K562 (cell line): ENCODE measurements at regions not wholly inside any gene's neighbourhood (a gene's known extent, or its start where the extent isn't known, plus 50 kb on each side); places are given as distances from the start of the nearest gene placed in this dataset.

Source experiments
- ATAC-seq: fragments of 200-7000 bp; cut with Tn5 transposase; 3 replicates; pipeline ENCODE4 v1.9.1; 2020; ENCODE audit warnings: moderate library complexity
- BruUV-seq: library from RNA; stranded (reverse); fragments of 400-500 nt; replicated peaks from 2 replicates; lab custom pipeline; 2021; lab: Mats Ljungman, UMichigan
- CTCF ChIA-PET: fragments of 300-600 bp; formaldehyde crosslinking; extraction: SDS; loops from one replicate; lab custom pipeline; 2021; ENCODE audit warnings: low intra/inter-chr PET ratio; lab: Yijun Ruan, JAX
- POLR2A ChIA-PET: fragments of 300-600, 350-650 bp; sonication (Branson Sonifier 250); formaldehyde crosslinking; extraction: SDS; loops from one replicate; lab custom pipeline; 2021; ENCODE audit warnings: antibody characterized with exemption, inconsistent platforms; lab: Yijun Ruan, JAX
- DNase-seq, 4 experiments: peaks; one replicate each; pipeline versions ENCODE4 v3.0.0 to v3.0.0-alpha.2; 2011 to 2018; ENCODE audit warnings: low spot score in 3 of 4, mixed read lengths in 3 of 4; ENCODE audit errors: extremely low read depth in 1 of 4
- FAIRE-seq: peaks from 2 replicates; lab custom pipeline; 2011; peaks lifted over from hg19 to GRCh38; lab: Jason Lieb, UNC
- H2AFZ ChIP-seq: 2 replicates; pipeline ENCODE4 v1.6.0; 2011; ENCODE audit warnings: low read depth, low read length, control low read depth, inconsistent platforms
- H3K27ac ChIP-seq: fragments of 200-600 bp; 3 replicates; pipeline ENCODE4 v1.8.0; 2011; ENCODE audit warnings: low read depth, mild to moderate bottlenecking, control low read depth, inconsistent platforms, low read length, moderate library complexity, mixed read lengths; ENCODE audit errors: extremely low read depth
- H3K27me3 ChIP-seq, 2 experiments: fragments of 300-600 bp in 1 of 2; 2 replicates in 1 of 2; 3 replicates in 1 of 2; pipeline versions ENCODE4 v1.6.0 to v1.8.0; 2011; ENCODE audit warnings: inconsistent platforms in 2 of 2, low read length in 2 of 2, mild to moderate bottlenecking in 1 of 2, mixed read lengths in 1 of 2, moderate library complexity in 1 of 2; ENCODE audit not compliant: control insufficient read depth in 2 of 2, insufficient read depth in 2 of 2
- H3K36me3 ChIP-seq: fragments of 300-600 bp; 3 replicates; pipeline ENCODE4 v1.8.0; 2011; ENCODE audit warnings: mild to moderate bottlenecking, low read length, inconsistent platforms; ENCODE audit not compliant: control insufficient read depth, insufficient read depth
- H3K4me1 ChIP-seq, 2 experiments: fragments of 200-600 bp in 1 of 2; replicated peaks in 1 of 2; 2 replicates in 1 of 2; 3 replicates in 1 of 2; pipeline versions ENCODE4 v1.5.1 to v1.8.0; 2011; ENCODE audit warnings: inconsistent platforms in 2 of 2, low read length in 2 of 2, mild to moderate bottlenecking in 1 of 2, mixed read lengths in 1 of 2, moderate library complexity in 1 of 2; ENCODE audit not compliant: control insufficient read depth in 2 of 2, insufficient read depth in 2 of 2
- H3K4me2 ChIP-seq: 2 replicates; pipeline ENCODE4 v1.6.1; 2011; ENCODE audit warnings: low read length, control low read depth, inconsistent platforms, mixed read lengths; ENCODE audit not compliant: insufficient read depth
- H3K4me3 ChIP-seq: fragments of 200-600 bp; sonication (generic), shearing (Covaris generic); 2 replicates; pipeline ENCODE4 v1.5.1; 2016; ENCODE audit warnings: control low read depth, inconsistent platforms
- H3K79me2 ChIP-seq: fragments of 200-600 bp; 3 replicates; pipeline ENCODE4 v1.8.0; 2011; ENCODE audit warnings: low read length, inconsistent platforms; ENCODE audit not compliant: control insufficient read depth, insufficient read depth
- H3K9ac ChIP-seq, 2 experiments: 2 replicates each; pipeline versions ENCODE4 v1.6.0 to v1.6.1; 2011; ENCODE audit warnings: low read depth in 2 of 2, low read length in 2 of 2, control low read depth in 1 of 2, inconsistent platforms in 1 of 2, mild to moderate bottlenecking in 1 of 2, mixed read lengths in 1 of 2; ENCODE audit not compliant: insufficient read depth in 1 of 2
- H3K9me1 ChIP-seq: one replicate; pipeline ENCODE4 v1.6.0; 2011; ENCODE audit warnings: inconsistent platforms, mild to moderate bottlenecking, low read length, moderate library complexity; ENCODE audit not compliant: control insufficient read depth, insufficient read depth
- H3K9me3 ChIP-seq: replicated peaks from 2 replicates; pipeline ENCODE4 v1.5.1; 2011; ENCODE audit warnings: low read depth, low read length, inconsistent platforms; ENCODE audit not compliant: control insufficient read depth, insufficient read depth
- H4K20me1 ChIP-seq: replicated peaks from 2 replicates; pipeline ENCODE4 v1.6.1; 2011; ENCODE audit warnings: low read length, inconsistent platforms, mixed read lengths; ENCODE audit not compliant: control insufficient read depth, insufficient read depth
- DDX20 ChIP-seq: fragments of 450-650 bp; IDR thresholded peaks from 2 replicates; pipeline ENCODE4 v1.6.1; 2016; ENCODE audit warnings: missing genetic modification characterization, low read depth, mild to moderate bottlenecking, missing compliant biosample characterization, moderate library complexity
- EZH2 ChIP-seq: IDR thresholded peaks from 2 replicates; pipeline ENCODE4 v1.6.1; 2012; ENCODE audit warnings: low read depth, mild to moderate bottlenecking, inconsistent platforms, low read length, borderline replicate concordance
- HCFC1 ChIP-seq: IDR thresholded peaks from 2 replicates; pipeline ENCODE4 v1.6.1; 2012; ENCODE audit warnings: low read depth, low read length, improper control_type of control experiment
- MTF1 ChIP-seq: fragments of 250-450 bp; sonication (Bioruptor Pico); IDR thresholded peaks from 2 replicates; pipeline ENCODE4 v1.9.0; 2021; ENCODE audit warnings: moderate library complexity, mild to moderate bottlenecking, inconsistent platforms, borderline replicate concordance
- NCOA2 ChIP-seq, 2 experiments: fragments of 450-650 bp; IDR thresholded peaks; 2 replicates each; pipeline ENCODE4 v1.6.1; 2018; ENCODE audit warnings: mild to moderate bottlenecking in 2 of 2, moderate library complexity in 1 of 2; ENCODE audit not compliant: partially characterized antibody in 2 of 2
- NR3C1 ChIP-seq: sonication (generic); formaldehyde crosslinking; IDR thresholded peaks from 2 replicates; pipeline ENCODE4 v1.8.1; 2022; ENCODE audit warnings: missing genetic modification reagents
- TEAD2 ChIP-seq: fragments of 450-650 bp; IDR thresholded peaks from 2 replicates; pipeline ENCODE4 v1.6.1; 2016; ENCODE audit warnings: missing genetic modification characterization, control low read depth, missing compliant biosample characterization
- ZNF408 ChIP-seq: fragments of 250-450 bp; sonication (Bioruptor Pico); IDR thresholded peaks from 2 replicates; pipeline ENCODE4 v1.4.0; 2020; ENCODE audit warnings: low read depth, mild to moderate bottlenecking, moderate library complexity
- WGBS: fragments of 100-300 bp; shearing (Covaris generic); methylation state at CpG from one replicate; pipeline ENCODE4 v1.1.6; 2016; ENCODE audit warnings: low coverage, mixed read lengths; ENCODE audit not compliant: insufficient coverage; ENCODE audit errors: missing lambda C conversion rate; 5-methylcytosine and 5-hydroxymethylcytosine counted together
- in situ Hi-C: fragments of 300-500 bp; cut with MboI; formaldehyde crosslinking; loops from 4 replicates; pipeline ENCODE4 v1.15.0; 2018; ENCODE audit warnings: inconsistent platforms, mixed read lengths
- intact Hi-C: fragments of 100-400 bp; cut with micrococcal nuclease; formaldehyde crosslinking; loops from 2 replicates; pipeline ENCODE4 v1.14.2; 2022
- TF ChIP-seq, protein P1 (sequence below): fragments of 250-450 bp; sonication (Bioruptor Pico); IDR thresholded peaks from 2 replicates; pipeline ENCODE4 v1.4.0; 2020; ENCODE audit warnings: mild to moderate bottlenecking, moderate library complexity
- TF ChIP-seq, protein P2 (sequence below): fragments of 200-800 bp; sonication (Bioruptor generic); IDR thresholded peaks from 2 replicates; pipeline ENCODE4 v1.6.1; 2017; ENCODE audit warnings: missing genetic modification characterization, missing compliant biosample characterization

DNA sequence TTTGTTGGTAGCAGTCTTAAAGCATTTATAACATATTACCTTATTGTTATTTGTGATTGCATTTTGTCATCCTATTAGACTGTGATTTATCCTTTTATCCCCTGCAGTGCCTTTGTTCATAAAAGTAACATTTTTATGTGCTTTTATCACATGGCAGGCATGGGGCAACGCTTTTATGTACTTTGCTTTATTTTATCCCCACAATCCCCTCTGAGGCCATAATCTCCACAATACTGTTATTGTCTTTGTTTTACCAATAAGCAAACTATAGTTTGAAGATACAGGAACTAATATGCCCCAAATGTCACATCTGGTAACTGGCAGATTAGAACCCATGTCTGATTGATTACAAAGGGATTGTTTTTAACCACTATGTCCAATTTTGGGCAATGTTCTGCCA, 613.5 kb downstream of the REEP3 start:
- ChIA-PET POLR2A (no interaction called here), CTCF (no interaction called here)
- Histone ChIP-seq H3K36me3 (no peaks in the 10 kb centered on the region), H3K4me1 (no peaks in the 10 kb centered on the region), H3K79me2 (no peaks in the 10 kb centered on the region), H2AFZ (no peak overlapping the region), H3K9me3 (no peaks in the 10 kb centered on the region; the same call in 1 of the 2 replicates), H3K4me3 (no peak overlapping the region), H3K9me1 (no peaks in the 10 kb centered on the region), H3K27ac (no peak overlapping the region), H3K27me3 (no peaks in the 10 kb centered on the region), H4K20me1 (no peaks in the 10 kb centered on the region), H3K4me2 (no peak overlapping the region), H3K9ac (no peak overlapping the region)
- in situ Hi-C loops = no loop called here
- no peak for ATAC-seq
- intact Hi-C loops = no loop called here
- WGBS = 0% methylated on average over 1 of the region's 1 CpG
- no TSS peak for BruUV-seq
- DNase-seq = no peak
- FAIRE-seq = no peak
- TF ChIP-seq, protein P1, sequence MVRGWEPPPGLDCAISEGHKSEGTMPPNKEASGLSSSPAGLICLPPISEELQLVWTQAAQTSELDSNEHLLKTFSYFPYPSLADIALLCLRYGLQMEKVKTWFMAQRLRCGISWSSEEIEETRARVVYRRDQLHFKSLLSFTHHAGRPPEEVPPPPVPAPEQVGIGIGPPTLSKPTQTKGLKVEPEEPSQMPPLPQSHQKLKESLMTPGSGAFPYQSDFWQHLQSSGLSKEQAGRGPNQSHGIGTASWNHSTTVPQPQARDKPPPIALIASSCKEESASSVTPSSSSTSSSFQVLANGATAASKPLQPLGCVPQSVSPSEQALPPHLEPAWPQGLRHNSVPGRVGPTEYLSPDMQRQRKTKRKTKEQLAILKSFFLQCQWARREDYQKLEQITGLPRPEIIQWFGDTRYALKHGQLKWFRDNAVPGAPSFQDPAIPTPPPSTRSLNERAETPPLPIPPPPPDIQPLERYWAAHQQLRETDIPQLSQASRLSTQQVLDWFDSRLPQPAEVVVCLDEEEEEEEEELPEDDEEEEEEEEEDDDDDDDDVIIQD (CRISPR knock-in tag) = no peak

DNA sequence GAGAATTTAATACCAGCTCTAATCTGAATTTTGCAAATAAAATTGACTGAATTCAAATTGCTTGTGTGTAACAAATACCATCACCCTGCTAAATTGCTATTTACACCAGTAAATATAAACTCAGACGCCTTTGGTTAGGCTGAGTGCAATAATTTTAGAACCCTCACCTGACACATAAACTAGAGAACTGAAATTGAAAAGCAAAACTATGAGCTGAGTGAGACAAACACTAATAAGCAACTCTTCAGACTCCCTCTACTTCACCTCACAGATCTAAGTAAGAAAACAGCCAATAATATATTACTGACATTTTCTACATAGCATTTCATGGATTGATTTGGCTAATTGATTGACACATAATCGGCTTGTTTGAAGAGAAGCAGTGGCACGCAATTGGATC, 621.2 kb downstream of the REEP3 start:
- no peak for ATAC-seq
- ChIA-PET CTCF (no interaction called here), POLR2A (no interaction called here)
- no peak for FAIRE-seq
- no peak overlapping the region for H3K4me3 ChIP-seq
- H3K4me2 ChIP-seq = no peak overlapping the region
- in situ Hi-C loops = no loop called here
- H3K27ac ChIP-seq = no peak overlapping the region
- H3K27me3 ChIP-seq = no peaks in the 10 kb centered on the region
- no peaks in the 10 kb centered on the region for H3K79me2 ChIP-seq
- intact Hi-C loops = no loop called here
- no peaks in the 10 kb centered on the region for H3K36me3 ChIP-seq
- WGBS = 0% methylated on average over 3 of the region's 3 CpGs
- H3K9me3 ChIP-seq = no peaks in the 10 kb centered on the region
- no TSS peak for BruUV-seq
- no peak overlapping the region for H3K9ac ChIP-seq
- H2AFZ ChIP-seq = no peak overlapping the region
- H3K4me1 ChIP-seq = no peaks in the 10 kb centered on the region
- no peaks in the 10 kb centered on the region for H3K9me1 ChIP-seq
- DNase-seq = no peak
- no peaks in the 10 kb centered on the region for H4K20me1 ChIP-seq
- TF ChIP-seq DDX20 (tag) (no peak), NCOA2 (IDR thresholded peaks at IDR 0.05; ENCODE audit: partially characterized antibody in 2 of 2) (no peak), MTF1 (CRISPR knock-in tag) (no peak), EZH2 (no peak), HCFC1 (no peak), TEAD2 (no peak), NR3C1 (CRISPR knock-in tag) (no peak), ZNF408 (CRISPR knock-in tag) (no peak)
- TF ChIP-seq, protein P2, sequence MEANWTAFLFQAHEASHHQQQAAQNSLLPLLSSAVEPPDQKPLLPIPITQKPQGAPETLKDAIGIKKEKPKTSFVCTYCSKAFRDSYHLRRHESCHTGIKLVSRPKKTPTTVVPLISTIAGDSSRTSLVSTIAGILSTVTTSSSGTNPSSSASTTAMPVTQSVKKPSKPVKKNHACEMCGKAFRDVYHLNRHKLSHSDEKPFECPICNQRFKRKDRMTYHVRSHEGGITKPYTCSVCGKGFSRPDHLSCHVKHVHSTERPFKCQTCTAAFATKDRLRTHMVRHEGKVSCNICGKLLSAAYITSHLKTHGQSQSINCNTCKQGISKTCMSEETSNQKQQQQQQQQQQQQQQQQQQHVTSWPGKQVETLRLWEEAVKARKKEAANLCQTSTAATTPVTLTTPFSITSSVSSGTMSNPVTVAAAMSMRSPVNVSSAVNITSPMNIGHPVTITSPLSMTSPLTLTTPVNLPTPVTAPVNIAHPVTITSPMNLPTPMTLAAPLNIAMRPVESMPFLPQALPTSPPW (CRISPR knock-in tag) = no peak
